Adrenal gland (tissue), 5 donors: ENCODE measurements at regions not wholly inside any gene's neighbourhood (a gene's known extent, or its start where the extent isn't known, plus 50 kb on each side); places are given as distances from the start of the nearest gene placed in this dataset.

Experiments used
- POLR2A ChIP-seq, 2 donors: fragments of 450-650 bp; IDR thresholded peaks; one replicate each; pipeline ENCODE4 v1.6.1; 2017; ENCODE audit warnings: antibody characterized with exemption in 2 of 2, mild to moderate bottlenecking in 2 of 2, moderate library complexity in 1 of 2
- TF ChIP-seq, protein P1 (sequence below), 6 experiments: fragments of 450-650 bp in 4 of 6; fragments of 200-600 bp in 2 of 6; sonication (generic) in 1 of 6; IDR thresholded peaks; 1 replicate in 5 of 6; 2 replicates in 1 of 6; pipeline versions ENCODE4 v1.5.1 to v1.8.0; 2016 to 2021; ENCODE audit warnings: antibody characterized with exemption in 6 of 6, mild to moderate bottlenecking in 2 of 6, moderate library complexity in 1 of 6
- donor health status: DM: no; HTN: no; CAD: no.

DNA sequence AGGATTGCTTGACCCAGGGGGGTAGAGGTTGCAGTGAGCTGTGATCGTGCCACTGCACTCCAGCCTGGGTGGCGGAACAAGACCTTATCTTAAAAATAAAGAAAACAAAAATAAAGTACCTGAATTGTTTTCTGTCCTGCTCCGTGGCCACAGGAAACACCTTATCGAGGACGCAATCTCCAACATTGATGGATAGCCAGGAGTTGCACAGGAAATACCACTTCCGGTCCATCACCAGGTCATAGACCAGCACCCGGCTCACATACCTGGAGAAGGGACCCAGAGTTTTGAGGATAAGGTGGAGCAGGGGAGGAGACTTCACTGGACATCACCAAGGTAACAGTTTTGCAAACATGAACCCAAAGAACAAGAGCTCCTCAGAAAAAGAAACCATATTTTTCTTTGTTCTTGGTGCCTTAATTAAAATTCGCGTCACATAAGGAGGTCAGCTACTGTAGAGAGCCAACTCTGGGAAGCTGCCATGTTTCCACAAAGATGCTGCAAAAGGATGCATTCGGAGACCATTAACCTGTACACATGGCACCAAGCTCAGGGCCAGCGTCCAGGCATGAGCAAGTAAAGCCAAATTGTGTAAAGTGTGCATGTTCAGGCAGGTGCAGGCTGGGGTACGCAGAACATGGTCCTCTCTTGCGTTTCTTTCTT is 55.6 kb upstream of the GCSH start:
- TF ChIP-seq, protein P1, sequence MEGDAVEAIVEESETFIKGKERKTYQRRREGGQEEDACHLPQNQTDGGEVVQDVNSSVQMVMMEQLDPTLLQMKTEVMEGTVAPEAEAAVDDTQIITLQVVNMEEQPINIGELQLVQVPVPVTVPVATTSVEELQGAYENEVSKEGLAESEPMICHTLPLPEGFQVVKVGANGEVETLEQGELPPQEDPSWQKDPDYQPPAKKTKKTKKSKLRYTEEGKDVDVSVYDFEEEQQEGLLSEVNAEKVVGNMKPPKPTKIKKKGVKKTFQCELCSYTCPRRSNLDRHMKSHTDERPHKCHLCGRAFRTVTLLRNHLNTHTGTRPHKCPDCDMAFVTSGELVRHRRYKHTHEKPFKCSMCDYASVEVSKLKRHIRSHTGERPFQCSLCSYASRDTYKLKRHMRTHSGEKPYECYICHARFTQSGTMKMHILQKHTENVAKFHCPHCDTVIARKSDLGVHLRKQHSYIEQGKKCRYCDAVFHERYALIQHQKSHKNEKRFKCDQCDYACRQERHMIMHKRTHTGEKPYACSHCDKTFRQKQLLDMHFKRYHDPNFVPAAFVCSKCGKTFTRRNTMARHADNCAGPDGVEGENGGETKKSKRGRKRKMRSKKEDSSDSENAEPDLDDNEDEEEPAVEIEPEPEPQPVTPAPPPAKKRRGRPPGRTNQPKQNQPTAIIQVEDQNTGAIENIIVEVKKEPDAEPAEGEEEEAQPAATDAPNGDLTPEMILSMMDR (IDR thresholded peaks at IDR 0.05), result no peak
- TF ChIP-seq POLR2A (IDR thresholded peaks at IDR 0.05), result no peak
